GM18868 (cell line): ENCODE measurements at regions not wholly inside any gene's neighbourhood (a gene's known extent, or its start where the extent isn't known, plus 50 kb on each side); places are given as distances from the start of the nearest gene placed in this dataset.

Source experiments
- ATAC-seq: cut with Tn5 transposase; IDR thresholded peaks from one replicate; pipeline ENCODE4 v1.9.1; 2021; ENCODE audit warnings: mild to moderate bottlenecking, moderate library complexity; ENCODE audit not compliant: unreplicated experiment

GRCh38 chr14:86882818-86883217, 1110.2 kb downstream of the GALC start:
- ATAC-seq: no peak

- no peak for ATAC-seq
These were observed 1127.0 kb downstream of the GALC start for GRCh38 chr14:86865934-86866333.

- ATAC-seq: no peak
These were observed 1134.4 kb downstream of the GALC start for GRCh38 chr14:86858591-86858990.

- ATAC-seq: no peak
These were observed 1135.0 kb downstream of the GALC start for GRCh38 chr14:86858031-86858430.

GRCh38 chr14:86852530-86852929, 1140.5 kb downstream of the GALC start:
- no peak for ATAC-seq

- ATAC-seq: no peak
These were observed 1145.8 kb downstream of the GALC start for GRCh38 chr14:86847140-86847539.

- peak; percentile 86 for ATAC-seq
These were observed 1154.6 kb downstream of the GALC start for GRCh38 chr14:86838363-86838762.

GRCh38 chr14:86826661-86827060, 1166.3 kb downstream of the GALC start:
- ATAC-seq: no peak

GRCh38 chr14:86824167-86824566, 1168.8 kb downstream of the GALC start:
- ATAC-seq: no peak

- no peak for ATAC-seq
These were observed 1169.4 kb downstream of the GALC start for GRCh38 chr14:86823581-86823980.

GRCh38 chr14:86815341-86815740, 1177.6 kb downstream of the GALC start:
- no peak for ATAC-seq

- ATAC-seq: no peak
These were observed 1190.3 kb downstream of the GALC start for GRCh38 chr14:86802726-86803125.

- ATAC-seq: no peak
These were observed 1193.7 kb downstream of the GALC start for GRCh38 chr14:86799244-86799647.

- ATAC-seq: no peak
These were observed 1194.7 kb downstream of the GALC start for GRCh38 chr14:86798330-86798729.

GRCh38 chr14:86797075-86797351, 1196.0 kb downstream of the GALC start:
- no peak for ATAC-seq

GRCh38 chr14:86796221-86797074, 1196.5 kb downstream of the GALC start:
- ATAC-seq: no peak

GRCh38 chr14:86794689-86795088, 1198.3 kb downstream of the GALC start:
- no peak for ATAC-seq

- ATAC-seq: no peak
These were observed 1202.3 kb downstream of the GALC start for GRCh38 chr14:86790408-86791364.

GRCh38 chr14:86788224-86788623, 1204.8 kb downstream of the GALC start:
- no peak for ATAC-seq

- no peak for ATAC-seq
These were observed 1205.3 kb downstream of the GALC start for GRCh38 chr14:86787717-86788116.

- no peak for ATAC-seq
These were observed 1210.8 kb downstream of the GALC start for GRCh38 chr14:86782092-86782580.
